ENCODE measurements at regions not wholly inside any gene's neighbourhood (a gene's known extent, or its start where the extent isn't known, plus 50 kb on each side); places are given as distances from the start of the nearest gene placed in this dataset.

DNA sequence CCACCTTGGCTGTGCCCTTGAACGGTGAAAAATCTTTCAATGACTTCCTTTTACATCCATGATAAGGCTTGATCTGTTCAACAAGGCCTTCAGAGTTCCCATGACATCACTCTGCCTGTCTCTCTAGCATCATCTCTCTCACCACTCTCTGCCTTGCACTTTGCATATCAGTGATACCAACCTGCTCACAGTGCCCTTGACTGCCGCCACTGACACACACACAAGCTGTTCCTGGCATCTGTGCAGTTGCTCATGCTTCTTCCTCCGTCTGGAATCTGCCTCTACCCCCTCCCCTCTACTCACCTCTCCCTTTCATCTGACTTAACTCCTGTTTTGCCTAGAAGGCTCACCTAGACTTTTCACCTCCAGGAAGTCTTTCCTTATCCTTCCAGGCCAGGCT is 79.1 kb upstream of the SEC11C start (continued):
- TF ChIP-seq HNRNPK (IDR thresholded peaks at IDR 0.05; ENCODE audit: low read depth, low read length, poor library complexity, severe bottlenecking) (no peak), CREBL2 (CRISPR knock-in tag; IDR thresholded peaks at IDR 0.05; ENCODE audit: borderline replicate concordance) (no peak)

- Histone ChIP-seq H3K27me3 (ENCODE audit: control insufficient read depth in 1 of 2, insufficient read depth in 2 of 2, low read length in 2 of 2) (peaks cover 3 to 35% of the 10 kb centered on the region in 2 experiments; a peak in 3 of 5 replicates), H4K20me1 (ENCODE audit: insufficient read depth, low read length) (no peaks in the 10 kb centered on the region), H3K27ac (ENCODE audit: extremely low read length, insufficient read depth, low read length) (no peak overlapping the region), H3K79me2 (ENCODE audit: insufficient read depth, low read length) (no peaks in the 10 kb centered on the region), H2AFZ (ENCODE audit: low read length) (no peak overlapping the region), H3K36me3 (replicated peaks in 1 of 2; ENCODE audit: control insufficient read depth in 1 of 2, insufficient read depth in 2 of 2, low read length in 2 of 2) (no peaks in the 10 kb centered on the region), H3K4me3 (replicated peaks in 1 of 3; ENCODE audit: insufficient read depth in 1 of 3, low read depth in 2 of 3, low read length in 3 of 3) (no peak overlapping the region), H3K4me1 (ENCODE audit: insufficient read depth, low read length) (no peaks in the 10 kb centered on the region), H3K9ac (ENCODE audit: insufficient read depth, low read depth, low read length) (no peak overlapping the region), H3K9me3 (ENCODE audit: low read length) (no peaks in the 10 kb centered on the region), H3K4me2 (ENCODE audit: low read depth, low read length) (no peak overlapping the region)
- no TSS peak for BruUV-seq (replicated peaks)
- TF ChIP-seq TCF7L2 (IDR thresholded peaks at IDR 0.05; ENCODE audit: low read depth, low read length): no peak
- TF ChIP-seq FOXK1 (CRISPR knock-in tag; IDR thresholded peaks at IDR 0.05; ENCODE audit: borderline replicate concordance, low read depth): no peak
- TF ChIP-seq ZNF713 (CRISPR knock-in tag; IDR thresholded peaks at IDR 0.05): no peak
- no peak for TF ChIP-seq SMARCE1 (IDR thresholded peaks at IDR 0.05; ENCODE audit: borderline replicate concordance)
- POLR2A ChIA-PET: no interaction called here
- in situ Hi-C loops (cut with HindIII; ENCODE audit: extremely low pct_ligation_motif_present, low pct_unique_long_range_greater_than_20kb) (loop anchor here (25.0 kb wide), 2 partner anchors 525 to 675 kb away; no protein-coding TSS in a partner anchor), intact Hi-C loops (cut with micrococcal nuclease; ENCODE audit: unreplicated experiment) (no loop called here)
- CTCF ChIA-PET (ENCODE audit: low intra/inter-chr PET ratio, low total read pairs): no interaction called here
- WGBS (ENCODE audit: low lambda C conversion rate): 67% methylated on average over 14 of the region's 14 CpGs
- no peak for DNase-seq (ENCODE audit: low spot score)
- no peak for ATAC-seq
- FAIRE-seq: no peak
These were observed 77.6 kb upstream of the SEC11C start for GRCh38 chr18:59061914-59062642.

DNA sequence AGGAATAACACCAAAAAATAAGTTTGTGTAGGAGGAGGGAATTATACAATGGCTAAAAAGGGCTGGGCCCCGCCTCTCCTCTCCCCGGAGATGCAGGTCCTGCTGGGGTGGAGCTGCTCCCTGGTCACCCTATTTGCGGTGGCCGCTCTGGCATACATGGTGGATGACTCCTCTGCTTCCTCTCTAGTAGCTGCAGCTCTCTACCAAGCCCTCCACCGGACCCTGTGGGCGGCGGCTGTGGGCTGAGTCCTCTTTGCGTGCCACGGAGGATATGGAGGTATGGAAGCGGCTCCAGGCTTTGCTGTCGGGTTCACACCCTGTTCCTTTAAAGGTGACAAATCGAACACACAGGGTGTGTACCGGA is 77.1 kb upstream of the SEC11C start:
- no peaks in the 10 kb centered on the region for H3K79me2 ChIP-seq (ENCODE audit: insufficient read depth, low read length)
- BruUV-seq (replicated peaks): no TSS peak
- no peaks in the 10 kb centered on the region for H3K4me1 ChIP-seq (ENCODE audit: insufficient read depth, low read length)
- DNase-seq (ENCODE audit: low spot score) (no peak), FAIRE-seq (no peak), ATAC-seq (no peak)
- peaks cover 3 to 35% of the 10 kb centered on the region in 2 experiments; a peak in 3 of 5 replicates for H3K27me3 ChIP-seq (ENCODE audit: control insufficient read depth in 1 of 2, insufficient read depth in 2 of 2, low read length in 2 of 2)
- no peaks in the 10 kb centered on the region for H3K36me3 ChIP-seq (replicated peaks in 1 of 2; ENCODE audit: control insufficient read depth in 1 of 2, insufficient read depth in 2 of 2, low read length in 2 of 2)
- no peak for TF ChIP-seq HNF4G (IDR thresholded peaks at IDR 0.05; ENCODE audit: borderline replicate concordance, low read depth, low read length)
- TF ChIP-seq HNF4G (CRISPR knock-in tag; IDR thresholded peaks at IDR 0.05; ENCODE audit: borderline replicate concordance, low read depth): no peak
- TF ChIP-seq ZNF678 (CRISPR knock-in tag; IDR thresholded peaks at IDR 0.05): no peak
- no peak overlapping the region for H3K9ac ChIP-seq (ENCODE audit: insufficient read depth, low read depth, low read length)
- H3K27ac ChIP-seq (ENCODE audit: extremely low read length, insufficient read depth, low read length): no peak overlapping the region
- H4K20me1 ChIP-seq (ENCODE audit: insufficient read depth, low read length): no peaks in the 10 kb centered on the region
- intact Hi-C loops (cut with micrococcal nuclease; ENCODE audit: unreplicated experiment) (no loop called here), in situ Hi-C loops (cut with HindIII; ENCODE audit: extremely low pct_ligation_motif_present, low pct_unique_long_range_greater_than_20kb) (loop anchor here (25.0 kb wide), 2 partner anchors 525 to 675 kb away; no protein-coding TSS in a partner anchor)
- ChIA-PET CTCF (ENCODE audit: low intra/inter-chr PET ratio, low total read pairs) (no interaction called here), POLR2A (no interaction called here)
- H2AFZ ChIP-seq (ENCODE audit: low read length): no peak overlapping the region
- whole genome bisulfite sequencing (ENCODE audit: low lambda C conversion rate): 49% methylated on average over 10 of the region's 13 CpGs
- H3K9me3 ChIP-seq (ENCODE audit: low read length): no peaks in the 10 kb centered on the region
- no peak overlapping the region for H3K4me2 ChIP-seq (ENCODE audit: low read depth, low read length)
- no peak overlapping the region for H3K4me3 ChIP-seq (replicated peaks in 1 of 3; ENCODE audit: insufficient read depth in 1 of 3, low read depth in 2 of 3, low read length in 3 of 3)

All from HepG2 (cell line).